Vagina (tissue), 2 donors: ENCODE measurements at regions not wholly inside any gene's neighbourhood (a gene's known extent, or its start where the extent isn't known, plus 50 kb on each side); places are given as distances from the start of the nearest gene placed in this dataset.

ENCODE experiments used
- DNase-seq, 2 donors: peaks; one replicate each; pipeline ENCODE4 v3.0.0-alpha.2; 2017; ENCODE audit errors: extremely low spot score in 2 of 2
- H3K27ac ChIP-seq: fragments of 200-600 bp; sonication (generic); one replicate; pipeline ENCODE4 v1.5.1; 2019
- H3K27me3 ChIP-seq: fragments of 200-600 bp; sonication (generic); one replicate; pipeline ENCODE4 v1.5.1; 2019
- H3K36me3 ChIP-seq, 2 donors: fragments of 200-600 bp; sonication (generic); one replicate each; pipeline ENCODE4 v1.5.1; 2017 to 2019
- H3K4me1 ChIP-seq: fragments of 200-600 bp; sonication (generic); one replicate; pipeline ENCODE4 v1.5.1; 2019
- H3K4me3 ChIP-seq, 2 donors: fragments of 200-600 bp; sonication (generic); 1 replicate in 1 of 2; 2 replicates in 1 of 2; pipeline ENCODE4 v1.5.1; 2016 to 2019
- H3K9me3 ChIP-seq: fragments of 200-600 bp; sonication (generic); one replicate; pipeline ENCODE4 v1.5.1; 2019
- POLR2A ChIP-seq, 2 donors: fragments of 450-650 bp; IDR thresholded peaks; one replicate each; pipeline ENCODE4 v1.6.1; 2017; ENCODE audit warnings: antibody characterized with exemption in 2 of 2, mild to moderate bottlenecking in 2 of 2, moderate library complexity in 2 of 2
- POLR2AphosphoS5 ChIP-seq, 2 donors: sonication (generic); formaldehyde crosslinking; IDR thresholded peaks; one replicate each; pipeline ENCODE4 v1.9.0; 2017; ENCODE audit warnings: antibody characterized with exemption in 2 of 2, mild to moderate bottlenecking in 2 of 2, low read depth in 1 of 2; ENCODE audit not compliant: insufficient read depth in 1 of 2
- intact Hi-C: fragments of 100-400 bp; cut with DNase I; formaldehyde crosslinking; loops from one replicate; pipeline ENCODE4 v1.15.1; 2023
- TF ChIP-seq, protein P1 (sequence below), 3 experiments: fragments of 450-650 bp in 2 of 3; fragments of 200-600 bp in 1 of 3; sonication (generic) in 1 of 3; IDR thresholded peaks; one replicate each; pipeline ENCODE4 v1.5.1; 2017 to 2019; ENCODE audit warnings: antibody characterized with exemption in 3 of 3, mild to moderate bottlenecking in 2 of 3, moderate library complexity in 2 of 3

DNA sequence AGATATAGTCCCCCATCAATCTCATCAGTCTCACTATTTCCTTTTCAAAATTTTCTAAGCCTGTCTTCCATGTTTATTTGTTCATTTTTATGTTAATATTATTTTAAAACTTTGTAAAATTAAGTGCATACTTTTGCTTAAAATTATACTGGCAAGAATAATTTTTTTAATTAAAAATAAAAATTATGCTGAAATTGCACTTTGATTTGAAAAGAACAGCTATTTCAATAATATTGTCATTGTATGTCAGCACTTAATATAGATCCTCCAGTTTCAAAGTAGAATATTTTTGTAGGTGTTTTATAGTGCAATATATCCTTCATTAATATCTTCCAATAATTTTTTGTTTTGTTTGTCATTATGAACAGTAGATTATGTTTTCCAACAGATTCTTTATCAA, 99.0 kb upstream of the MAGI2 start:
- TF ChIP-seq, protein P1, sequence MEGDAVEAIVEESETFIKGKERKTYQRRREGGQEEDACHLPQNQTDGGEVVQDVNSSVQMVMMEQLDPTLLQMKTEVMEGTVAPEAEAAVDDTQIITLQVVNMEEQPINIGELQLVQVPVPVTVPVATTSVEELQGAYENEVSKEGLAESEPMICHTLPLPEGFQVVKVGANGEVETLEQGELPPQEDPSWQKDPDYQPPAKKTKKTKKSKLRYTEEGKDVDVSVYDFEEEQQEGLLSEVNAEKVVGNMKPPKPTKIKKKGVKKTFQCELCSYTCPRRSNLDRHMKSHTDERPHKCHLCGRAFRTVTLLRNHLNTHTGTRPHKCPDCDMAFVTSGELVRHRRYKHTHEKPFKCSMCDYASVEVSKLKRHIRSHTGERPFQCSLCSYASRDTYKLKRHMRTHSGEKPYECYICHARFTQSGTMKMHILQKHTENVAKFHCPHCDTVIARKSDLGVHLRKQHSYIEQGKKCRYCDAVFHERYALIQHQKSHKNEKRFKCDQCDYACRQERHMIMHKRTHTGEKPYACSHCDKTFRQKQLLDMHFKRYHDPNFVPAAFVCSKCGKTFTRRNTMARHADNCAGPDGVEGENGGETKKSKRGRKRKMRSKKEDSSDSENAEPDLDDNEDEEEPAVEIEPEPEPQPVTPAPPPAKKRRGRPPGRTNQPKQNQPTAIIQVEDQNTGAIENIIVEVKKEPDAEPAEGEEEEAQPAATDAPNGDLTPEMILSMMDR (IDR thresholded peaks at IDR 0.05) = no peak
- TF ChIP-seq POLR2A (IDR thresholded peaks at IDR 0.05) (no peak), POLR2AphosphoS5 (IDR thresholded peaks at IDR 0.05; ENCODE audit: insufficient read depth in 1 of 2, low read depth in 1 of 2) (no peak)
- intact Hi-C loops = no loop called here
- Histone ChIP-seq H3K4me1 (no peaks in the 10 kb centered on the region), H3K9me3 (no peaks in the 10 kb centered on the region), H3K27ac (no peak overlapping the region), H3K4me3 (no peak overlapping the region), H3K36me3 (no peaks in the 10 kb centered on the region), H3K27me3 (no peaks in the 10 kb centered on the region)
- no peak for DNase-seq

- intact Hi-C loops = no loop called here
- Histone ChIP-seq H3K27me3 (no peaks in the 10 kb centered on the region), H3K27ac (no peak overlapping the region), H3K4me3 (no peak overlapping the region), H3K36me3 (no peaks in the 10 kb centered on the region), H3K4me1 (no peaks in the 10 kb centered on the region), H3K9me3 (no peaks in the 10 kb centered on the region)
- TF ChIP-seq POLR2A (IDR thresholded peaks at IDR 0.05) (no peak), POLR2AphosphoS5 (IDR thresholded peaks at IDR 0.05; ENCODE audit: insufficient read depth in 1 of 2, low read depth in 1 of 2) (no peak)
- TF ChIP-seq, protein P1 (IDR thresholded peaks at IDR 0.05) = no peak
- DNase-seq = no peak
These were observed 95.3 kb upstream of the MAGI2 start for GRCh38 chr7:79548727-79549126.

- Histone ChIP-seq H3K4me3 (no peak overlapping the region), H3K9me3 (no peaks in the 10 kb centered on the region), H3K27me3 (no peaks in the 10 kb centered on the region), H3K27ac (no peak overlapping the region), H3K4me1 (no peaks in the 10 kb centered on the region), H3K36me3 (no peaks in the 10 kb centered on the region)
- intact Hi-C loops = no loop called here
- no peak for DNase-seq
- TF ChIP-seq, protein P1 (IDR thresholded peaks at IDR 0.05) = no peak
- TF ChIP-seq POLR2AphosphoS5 (IDR thresholded peaks at IDR 0.05; ENCODE audit: insufficient read depth in 1 of 2, low read depth in 1 of 2) (no peak), POLR2A (IDR thresholded peaks at IDR 0.05) (no peak)
These were observed 93.7 kb upstream of the MAGI2 start for GRCh38 chr7:79547132-79547531.

DNA sequence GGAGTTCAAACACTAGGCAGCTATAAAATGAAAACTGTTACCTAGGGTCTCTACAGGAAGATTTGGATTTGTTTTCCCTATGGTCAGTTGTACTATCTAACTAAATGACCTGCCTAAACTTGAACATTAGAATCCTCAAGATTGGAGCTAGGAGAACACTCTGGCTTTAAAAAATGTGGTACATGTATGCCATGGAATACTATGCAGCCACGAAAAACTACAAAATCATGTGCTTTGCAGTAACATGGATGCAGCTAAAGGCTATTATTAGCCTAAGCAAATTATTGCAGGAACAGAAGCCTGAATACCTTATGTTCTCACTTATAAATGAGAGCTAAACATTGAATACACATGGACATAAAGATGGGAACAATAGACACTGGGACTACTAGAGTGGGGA, 87.1 kb upstream of the MAGI2 start:
- no peaks in the 10 kb centered on the region for H3K36me3 ChIP-seq
- DNase-seq = no peak
- TF ChIP-seq, protein P1 (IDR thresholded peaks at IDR 0.05) = no peak
- TF ChIP-seq POLR2A (IDR thresholded peaks at IDR 0.05) (no peak), POLR2AphosphoS5 (IDR thresholded peaks at IDR 0.05; ENCODE audit: insufficient read depth in 1 of 2, low read depth in 1 of 2) (no peak)
- H3K4me1 ChIP-seq = no peaks in the 10 kb centered on the region
- H3K4me3 ChIP-seq = no peak overlapping the region
- no peak overlapping the region for H3K27ac ChIP-seq
- intact Hi-C loops = no loop called here
- H3K27me3 ChIP-seq = no peaks in the 10 kb centered on the region
- H3K9me3 ChIP-seq = no peaks in the 10 kb centered on the region

- DNase-seq = no peak
- Histone ChIP-seq H3K4me1 (no peaks in the 10 kb centered on the region), H3K27me3 (no peaks in the 10 kb centered on the region), H3K27ac (no peak overlapping the region), H3K9me3 (no peaks in the 10 kb centered on the region), H3K36me3 (no peaks in the 10 kb centered on the region), H3K4me3 (no peak overlapping the region)
- intact Hi-C loops = no loop called here
- TF ChIP-seq POLR2AphosphoS5 (IDR thresholded peaks at IDR 0.05; ENCODE audit: insufficient read depth in 1 of 2, low read depth in 1 of 2) (no peak), POLR2A (IDR thresholded peaks at IDR 0.05) (no peak)
- TF ChIP-seq, protein P1 (IDR thresholded peaks at IDR 0.05) = no peak
These were observed 80.7 kb upstream of the MAGI2 start for GRCh38 chr7:79534128-79534527.
